ENCODE measurements at regions not wholly inside any gene's neighbourhood (a gene's known extent, or its start where the extent isn't known, plus 50 kb on each side); places are given as distances from the start of the nearest gene placed in this dataset.

DNA sequence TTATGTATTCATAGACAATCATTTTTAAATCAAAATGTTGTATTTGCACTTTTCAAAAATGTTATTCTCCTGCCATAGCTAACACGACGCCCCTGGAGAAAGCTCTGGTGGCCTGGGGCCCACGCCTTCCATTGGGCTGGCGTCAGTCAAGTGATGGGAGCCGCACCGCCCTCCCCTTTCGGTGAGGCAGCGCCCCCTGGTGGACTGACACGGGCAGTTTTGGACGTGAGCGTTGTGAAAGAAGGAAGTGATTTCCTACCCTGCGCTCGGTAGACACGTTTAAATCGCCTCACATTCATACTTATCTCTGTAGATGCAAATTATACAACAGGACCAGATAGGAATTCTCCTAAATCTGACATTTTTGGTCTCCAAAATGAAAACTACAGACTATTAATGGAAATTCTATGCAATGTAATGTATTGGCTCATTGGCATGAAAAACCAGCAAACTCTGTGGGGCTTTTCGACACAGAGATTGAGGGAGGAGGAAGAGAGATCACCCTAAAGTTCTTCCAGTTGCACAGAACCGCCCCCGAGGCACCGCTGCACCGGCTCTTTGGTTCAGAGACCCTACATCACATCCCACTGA is 326.2 kb upstream of the SOX11 start:
- Histone ChIP-seq H3K27me3 (ENCODE audit: control insufficient read depth, insufficient read depth, low read length) (no peaks in the 10 kb centered on the region), H3K36me3 (replicated peaks; ENCODE audit: control insufficient read depth, insufficient read depth, low read length) (no peaks in the 10 kb centered on the region), H3K4me3 (ENCODE audit: insufficient read depth, low read depth, low read length) (no peak overlapping the region)
- peak; percentile 85 for DNase-seq

GRCh38 chr2:5367321-5367720 is 324.9 kb upstream of the SOX11 start:
- H3K36me3 ChIP-seq (replicated peaks; ENCODE audit: control insufficient read depth, insufficient read depth, low read length) = no peaks in the 10 kb centered on the region
- no peak overlapping the region for H3K4me3 ChIP-seq (ENCODE audit: insufficient read depth, low read depth, low read length)
- H3K27me3 ChIP-seq (ENCODE audit: control insufficient read depth, insufficient read depth, low read length) = no peaks in the 10 kb centered on the region
- no peak for DNase-seq

DNA sequence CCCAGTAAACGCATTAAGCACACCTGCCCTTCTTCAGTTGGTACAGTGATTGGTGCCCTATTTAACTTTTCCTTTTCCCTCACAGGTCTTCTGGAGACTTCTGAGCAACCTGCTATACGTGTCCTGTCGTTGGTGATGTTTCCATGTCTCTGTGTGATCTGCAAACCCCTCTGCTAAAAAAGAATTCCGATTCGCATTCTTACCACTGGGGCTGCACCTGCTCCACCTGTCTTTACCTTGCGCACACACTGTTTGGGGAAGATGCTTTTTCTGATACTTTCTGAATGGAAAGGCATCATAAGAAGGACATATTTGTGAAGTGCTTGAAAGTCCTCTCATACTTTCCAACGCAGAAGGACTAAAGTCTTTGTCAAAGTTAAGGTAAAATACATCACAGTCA is 323.9 kb upstream of the SOX11 start:
- peak; percentile 31 for DNase-seq
- Histone ChIP-seq H3K36me3 (replicated peaks; ENCODE audit: control insufficient read depth, insufficient read depth, low read length) (no peaks in the 10 kb centered on the region), H3K27me3 (ENCODE audit: control insufficient read depth, insufficient read depth, low read length) (no peaks in the 10 kb centered on the region), H3K4me3 (ENCODE audit: insufficient read depth, low read depth, low read length) (no peak overlapping the region)

- no peak overlapping the region for H3K4me3 ChIP-seq (ENCODE audit: insufficient read depth, low read depth, low read length)
- no peaks in the 10 kb centered on the region for H3K36me3 ChIP-seq (replicated peaks; ENCODE audit: control insufficient read depth, insufficient read depth, low read length)
- no peak for DNase-seq
- H3K27me3 ChIP-seq (ENCODE audit: control insufficient read depth, insufficient read depth, low read length) = no peaks in the 10 kb centered on the region
Measured at GRCh38 chr2:5369510-5369909, 322.7 kb upstream of the SOX11 start.

DNA sequence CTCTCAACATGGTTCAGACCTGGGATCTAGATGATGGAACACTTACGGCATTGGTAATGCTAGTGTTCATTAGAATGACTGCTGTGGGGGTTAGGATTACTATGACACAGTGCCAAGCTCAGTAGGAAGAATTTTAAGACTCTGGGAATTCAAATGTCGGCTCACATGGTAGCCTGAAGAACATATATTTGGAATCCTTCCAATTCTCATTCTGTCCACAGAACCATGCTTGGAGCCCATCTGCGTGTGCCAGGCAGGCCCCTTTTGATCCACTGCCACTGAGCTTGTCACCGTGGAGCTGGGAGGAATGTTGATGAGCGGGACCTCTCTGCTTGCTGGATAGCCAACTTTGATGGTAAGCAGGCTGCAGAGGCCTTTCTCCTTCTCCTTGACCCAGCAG is 322.0 kb upstream of the SOX11 start:
- Histone ChIP-seq H3K27me3 (ENCODE audit: control insufficient read depth, insufficient read depth, low read length) (no peaks in the 10 kb centered on the region), H3K36me3 (replicated peaks; ENCODE audit: control insufficient read depth, insufficient read depth, low read length) (no peaks in the 10 kb centered on the region), H3K4me3 (ENCODE audit: insufficient read depth, low read depth, low read length) (no peak overlapping the region)
- no peak for DNase-seq

DNA sequence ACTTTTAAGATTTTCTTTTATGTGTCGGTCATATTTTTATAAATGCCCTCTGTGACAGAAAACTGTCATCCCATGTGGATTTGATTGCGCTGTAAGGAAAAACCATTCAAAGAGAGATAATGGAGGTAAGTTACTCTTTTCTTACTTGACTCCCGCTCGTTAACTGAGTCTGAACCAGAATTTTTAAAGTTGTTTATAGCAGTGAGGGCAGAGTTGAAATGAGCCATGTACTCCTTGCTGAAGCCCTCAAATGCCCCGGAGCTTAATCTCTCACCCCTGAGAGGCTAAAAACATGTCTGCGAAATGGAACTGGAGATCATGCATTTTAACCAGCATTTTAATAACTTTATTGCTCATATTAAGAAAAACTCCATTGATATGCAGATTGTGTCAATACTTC is 320.0 kb upstream of the SOX11 start:
- DNase-seq = no peak
- H3K36me3 ChIP-seq (replicated peaks; ENCODE audit: control insufficient read depth, insufficient read depth, low read length) = no peaks in the 10 kb centered on the region
- no peak overlapping the region for H3K4me3 ChIP-seq (ENCODE audit: insufficient read depth, low read depth, low read length)
- H3K27me3 ChIP-seq (ENCODE audit: control insufficient read depth, insufficient read depth, low read length) = no peaks in the 10 kb centered on the region

GRCh38 chr2:5373200-5373599 is 319.0 kb upstream of the SOX11 start:
- Histone ChIP-seq H3K36me3 (replicated peaks; ENCODE audit: control insufficient read depth, insufficient read depth, low read length) (no peaks in the 10 kb centered on the region), H3K27me3 (ENCODE audit: control insufficient read depth, insufficient read depth, low read length) (no peaks in the 10 kb centered on the region), H3K4me3 (ENCODE audit: insufficient read depth, low read depth, low read length) (peak overlapping the region; percentile 3; the same call in 1 of the 2 replicates)
- peak; percentile 79 for DNase-seq

DNA sequence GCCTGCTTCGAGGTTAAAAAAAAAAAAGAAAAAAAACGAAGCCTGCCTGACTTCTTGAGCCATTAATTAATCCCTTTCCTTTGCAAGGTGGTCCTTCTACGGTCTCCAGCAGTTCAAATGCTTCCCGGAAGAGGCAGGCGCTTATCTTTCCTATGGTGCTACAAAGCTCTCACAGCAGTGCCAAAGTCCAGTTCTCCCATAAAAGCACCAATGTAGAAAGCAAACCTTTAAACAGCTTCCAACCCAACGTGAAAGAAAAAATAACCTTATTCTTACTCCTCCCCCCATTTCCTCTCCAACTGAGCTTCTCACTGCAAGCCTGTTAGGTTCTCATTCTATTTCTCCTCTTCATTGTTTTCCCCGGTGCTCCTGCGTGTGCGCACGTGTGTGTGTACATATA is 317.4 kb upstream of the SOX11 start:
- no peaks in the 10 kb centered on the region for H3K36me3 ChIP-seq (replicated peaks; ENCODE audit: control insufficient read depth, insufficient read depth, low read length)
- H3K4me3 ChIP-seq (ENCODE audit: insufficient read depth, low read depth, low read length) = no peak overlapping the region
- H3K27me3 ChIP-seq (ENCODE audit: control insufficient read depth, insufficient read depth, low read length) = no peaks in the 10 kb centered on the region
- DNase-seq = no peak

DNA sequence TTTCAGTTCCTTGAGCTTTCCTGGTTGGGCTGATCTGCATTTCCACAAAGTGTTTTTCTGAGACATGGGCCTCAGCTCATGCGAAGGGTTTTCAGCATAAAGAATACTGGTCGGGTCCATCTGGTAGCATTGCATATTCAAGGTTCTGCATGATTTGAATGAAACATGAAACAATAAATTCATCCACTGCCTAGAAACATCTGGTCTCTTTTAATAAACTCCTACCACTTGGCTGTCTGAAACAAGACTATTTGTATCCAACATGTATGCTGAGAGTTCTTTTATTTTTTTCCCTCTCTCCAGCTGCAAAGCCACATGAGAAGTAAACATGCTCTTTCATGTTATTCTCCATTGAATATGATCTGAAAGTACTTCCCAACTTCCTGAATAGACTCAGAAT is 314.9 kb upstream of the SOX11 start:
- Histone ChIP-seq H3K4me3 (ENCODE audit: insufficient read depth, low read depth, low read length) (no peak overlapping the region), H3K36me3 (replicated peaks; ENCODE audit: control insufficient read depth, insufficient read depth, low read length) (no peaks in the 10 kb centered on the region), H3K27me3 (ENCODE audit: control insufficient read depth, insufficient read depth, low read length) (no peaks in the 10 kb centered on the region)
- DNase-seq = no peak

DNA sequence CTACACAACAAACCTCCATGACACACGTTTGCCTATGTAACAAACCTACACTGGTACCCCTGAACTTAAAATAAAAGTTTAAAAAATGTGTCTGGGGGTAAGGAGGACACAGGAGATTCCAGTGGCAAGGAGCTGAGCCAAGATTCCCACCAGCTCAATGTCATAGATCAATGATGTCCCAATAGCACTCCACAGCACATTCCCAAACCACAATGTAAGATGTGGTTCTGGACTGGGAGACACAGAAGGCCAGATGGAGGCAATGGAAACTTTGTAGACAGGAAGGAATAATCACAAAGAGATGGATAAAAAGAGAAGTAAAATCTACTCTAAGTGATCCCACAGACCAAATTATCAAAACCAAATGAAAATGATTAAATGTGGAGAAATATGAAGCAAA is 312.4 kb upstream of the SOX11 start:
- no peak overlapping the region for H3K4me3 ChIP-seq (ENCODE audit: insufficient read depth, low read depth, low read length)
- no peak for DNase-seq
- no peaks in the 10 kb centered on the region for H3K27me3 ChIP-seq (ENCODE audit: control insufficient read depth, insufficient read depth, low read length)
- no peaks in the 10 kb centered on the region for H3K36me3 ChIP-seq (replicated peaks; ENCODE audit: control insufficient read depth, insufficient read depth, low read length)

DNA sequence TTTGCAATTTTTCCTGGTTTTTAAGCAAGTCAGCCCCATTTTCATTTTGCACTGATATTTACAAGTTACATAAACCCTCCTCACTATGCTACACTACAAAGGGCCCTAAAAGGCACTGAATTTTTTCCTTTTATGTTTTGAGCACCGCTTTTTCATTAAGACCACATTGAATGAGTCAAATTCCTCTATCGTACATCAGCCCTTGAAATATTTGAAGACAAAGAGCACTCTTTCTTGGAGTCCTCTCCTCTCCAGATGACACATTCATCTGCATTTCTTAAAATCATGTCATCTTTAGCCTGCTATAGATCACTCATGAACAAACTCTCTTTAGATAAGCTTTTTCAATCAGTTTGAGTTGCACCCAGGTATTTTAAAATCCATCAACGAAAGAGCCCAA is 306.6 kb upstream of the SOX11 start:
- H3K36me3 ChIP-seq (replicated peaks; ENCODE audit: control insufficient read depth, insufficient read depth, low read length) = no peaks in the 10 kb centered on the region
- H3K27me3 ChIP-seq (ENCODE audit: control insufficient read depth, insufficient read depth, low read length) = no peaks in the 10 kb centered on the region
- DNase-seq = no peak
- no peak overlapping the region for H3K4me3 ChIP-seq (ENCODE audit: insufficient read depth, low read depth, low read length)

GRCh38 chr2:5387406-5387805 is 304.8 kb upstream of the SOX11 start:
- no peaks in the 10 kb centered on the region for H3K36me3 ChIP-seq (replicated peaks; ENCODE audit: control insufficient read depth, insufficient read depth, low read length)
- H3K4me3 ChIP-seq (ENCODE audit: insufficient read depth, low read depth, low read length) = no peak overlapping the region
- no peaks in the 10 kb centered on the region for H3K27me3 ChIP-seq (ENCODE audit: control insufficient read depth, insufficient read depth, low read length)
- no peak for DNase-seq

DNA sequence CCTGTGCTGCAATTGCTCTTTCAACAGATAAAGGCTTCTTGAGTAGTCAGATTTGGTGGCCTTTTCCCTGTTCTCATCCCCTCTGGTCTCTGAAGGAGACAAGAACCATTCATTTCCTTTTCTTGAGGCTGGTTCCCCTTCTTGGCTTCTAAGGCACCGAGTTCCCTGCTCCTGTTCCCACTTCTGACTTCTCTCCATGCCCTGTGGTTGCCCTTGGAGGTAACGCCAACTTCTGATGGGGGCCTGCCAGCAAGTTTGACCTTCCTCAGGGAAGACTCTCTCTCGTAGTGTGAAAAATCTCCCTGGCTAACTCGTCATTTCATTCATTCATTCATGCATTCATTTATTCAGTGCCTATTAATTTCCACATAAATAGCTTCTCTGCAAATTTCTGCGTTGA is 302.4 kb upstream of the SOX11 start:
- Histone ChIP-seq H3K27me3 (ENCODE audit: control insufficient read depth, insufficient read depth, low read length) (no peaks in the 10 kb centered on the region), H3K4me3 (ENCODE audit: insufficient read depth, low read depth, low read length) (no peak overlapping the region), H3K36me3 (replicated peaks; ENCODE audit: control insufficient read depth, insufficient read depth, low read length) (no peaks in the 10 kb centered on the region)
- DNase-seq = no peak

DNA sequence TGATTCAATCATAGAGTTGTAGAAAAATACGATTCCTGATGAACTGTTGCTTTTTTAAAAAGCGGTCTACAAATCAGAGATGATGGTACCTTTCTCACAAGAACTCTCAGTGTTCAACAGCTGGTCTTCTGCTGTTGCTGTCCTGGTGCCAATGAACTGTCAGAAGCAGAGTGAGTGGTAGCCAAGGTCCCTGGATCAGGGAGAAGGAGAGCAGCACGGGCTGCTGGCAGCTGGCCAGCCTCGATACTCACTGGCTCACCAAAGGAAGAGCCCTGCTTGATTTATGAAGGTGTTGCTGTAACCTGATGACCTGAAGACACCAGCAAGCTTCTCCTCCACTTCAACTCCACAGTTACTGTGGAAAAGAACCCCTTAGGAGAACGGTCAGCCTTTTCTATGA is 300.8 kb upstream of the SOX11 start:
- no peaks in the 10 kb centered on the region for H3K36me3 ChIP-seq (replicated peaks; ENCODE audit: control insufficient read depth, insufficient read depth, low read length)
- no peaks in the 10 kb centered on the region for H3K27me3 ChIP-seq (ENCODE audit: control insufficient read depth, insufficient read depth, low read length)
- DNase-seq = no peak
- H3K4me3 ChIP-seq (ENCODE audit: insufficient read depth, low read depth, low read length) = no peak overlapping the region

GRCh38 chr2:5392658-5393057 is 299.5 kb upstream of the SOX11 start:
- DNase-seq = no peak
- Histone ChIP-seq H3K36me3 (replicated peaks; ENCODE audit: control insufficient read depth, insufficient read depth, low read length) (no peaks in the 10 kb centered on the region), H3K27me3 (ENCODE audit: control insufficient read depth, insufficient read depth, low read length) (no peaks in the 10 kb centered on the region), H3K4me3 (ENCODE audit: insufficient read depth, low read depth, low read length) (no peak overlapping the region)

DNA sequence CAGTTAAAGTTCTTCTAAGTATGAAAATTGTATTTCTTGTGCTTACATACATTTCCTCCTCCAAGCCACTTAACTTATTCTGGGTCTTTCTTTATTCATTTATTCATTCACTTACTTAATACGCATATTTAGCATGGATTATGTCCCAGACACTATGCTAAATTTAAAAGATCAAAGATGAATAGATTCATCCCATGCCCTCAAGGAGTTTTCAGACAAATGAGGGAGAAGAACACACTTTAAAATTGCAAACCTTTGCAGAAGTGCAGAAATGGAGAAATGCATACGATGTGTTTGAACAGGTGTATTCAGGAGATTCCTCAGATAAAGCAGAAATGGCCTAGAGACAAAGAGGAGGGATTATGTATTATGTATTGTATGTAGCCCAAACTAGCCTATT is 298.7 kb upstream of the SOX11 start:
- H3K36me3 ChIP-seq (replicated peaks; ENCODE audit: control insufficient read depth, insufficient read depth, low read length) = no peaks in the 10 kb centered on the region
- H3K27me3 ChIP-seq (ENCODE audit: control insufficient read depth, insufficient read depth, low read length) = no peaks in the 10 kb centered on the region
- H3K4me3 ChIP-seq (ENCODE audit: insufficient read depth, low read depth, low read length) = no peak overlapping the region
- DNase-seq = no peak
